IMR-90 (cell line): ENCODE measurements at regions not wholly inside any gene's neighbourhood (a gene's known extent, or its start where the extent isn't known, plus 50 kb on each side); places are given as distances from the start of the nearest gene placed in this dataset.

Experiments
- ATAC-seq: fragments of 200-7000 bp; cut with Tn5 transposase; 2 replicates; pipeline ENCODE4 v1.9.1; 2020; ENCODE audit warnings: low read depth, mild to moderate bottlenecking, moderate library complexity
- BruUV-seq: library from RNA; stranded (reverse); fragments of 400-500 nt; replicated peaks from 2 replicates; lab custom pipeline; 2021; lab: Mats Ljungman, UMichigan
- CTCF ChIA-PET: fragments of 300-600 bp; formaldehyde crosslinking; extraction: SDS; loops from one replicate; lab custom pipeline; 2021; ENCODE audit warnings: antibody characterized with exemption; lab: Yijun Ruan, JAX
- POLR2A ChIA-PET: fragments of 300-600 bp; sonication (Branson Sonifier 250); formaldehyde crosslinking; loops from one replicate; lab custom pipeline; 2022; ENCODE audit warnings: antibody characterized with exemption; ENCODE audit not compliant: unreplicated experiment; lab: Charles Lee
- DNase-seq: peaks from one replicate; pipeline ENCODE4 v3.0.0; 2013
- H2AFZ ChIP-seq: replicated peaks from 2 replicates; pipeline ENCODE3; 2013; ENCODE audit warnings: low read length, mild to moderate bottlenecking; ENCODE audit not compliant: poor library complexity
- H2AK5ac ChIP-seq: 2 replicates; pipeline ENCODE4 v1.6.1; 2013; ENCODE audit warnings: low read depth, low read length, inconsistent platforms
- H2AK9ac ChIP-seq: replicated peaks from 2 replicates; pipeline ENCODE3; 2013; ENCODE audit warnings: mild to moderate bottlenecking, low read depth, low read length, moderate library complexity; ENCODE audit not compliant: poor library complexity
- H2BK120ac ChIP-seq: 2 replicates; pipeline ENCODE4 v1.6.1; 2013; ENCODE audit warnings: low read depth, low read length, inconsistent platforms
- H2BK15ac ChIP-seq: 3 replicates; pipeline ENCODE4 v1.6.1; 2013; ENCODE audit warnings: low read depth, low read length, inconsistent platforms
- H2BK20ac ChIP-seq: 2 replicates; pipeline ENCODE4 v1.6.1; 2013; ENCODE audit warnings: low read depth, mild to moderate bottlenecking, inconsistent platforms, low read length, moderate library complexity
- H2BK5ac ChIP-seq: 2 replicates; pipeline ENCODE4 v1.6.1; 2013; ENCODE audit warnings: mild to moderate bottlenecking, low read depth, low read length, inconsistent platforms; ENCODE audit not compliant: poor library complexity, severe bottlenecking
- H3K14ac ChIP-seq: replicated peaks from 2 replicates; pipeline ENCODE4 v1.6.1; 2013; ENCODE audit warnings: low read depth, low read length, inconsistent platforms
- H3K18ac ChIP-seq: 2 replicates; pipeline ENCODE4 v1.6.1; 2013; ENCODE audit warnings: low read depth, low read length, control low read depth
- H3K23ac ChIP-seq: 2 replicates; pipeline ENCODE4 v1.6.1; 2013; ENCODE audit warnings: low read depth, low read length, inconsistent platforms
- H3K27ac ChIP-seq: 2 replicates; pipeline ENCODE4 v1.5.1; 2013; ENCODE audit warnings: mild to moderate bottlenecking, control low read depth, low read length; ENCODE audit not compliant: insufficient read depth
- H3K27me3 ChIP-seq: 2 replicates; pipeline ENCODE4 v1.6.1; 2013; ENCODE audit warnings: low read length; ENCODE audit not compliant: control insufficient read depth, insufficient read depth
- H3K36me3 ChIP-seq: 2 replicates; pipeline ENCODE4 v1.6.1; 2013; ENCODE audit warnings: low read length, mixed read lengths; ENCODE audit not compliant: control insufficient read depth, insufficient read depth
- H3K4ac ChIP-seq: 2 replicates; pipeline ENCODE4 v1.6.1; 2013; ENCODE audit warnings: low read depth, low read length, inconsistent platforms
- H3K4me1 ChIP-seq: 2 replicates; pipeline ENCODE4 v1.6.1; 2013; ENCODE audit warnings: low read length, mixed read lengths; ENCODE audit not compliant: control insufficient read depth, insufficient read depth
- H3K4me2 ChIP-seq: 2 replicates; pipeline ENCODE4 v1.6.1; 2013; ENCODE audit warnings: low read depth, mild to moderate bottlenecking, control low read depth, low read length, moderate library complexity
- H3K4me3 ChIP-seq: 2 replicates; pipeline ENCODE4 v1.5.1; 2013; ENCODE audit warnings: low read depth, mild to moderate bottlenecking, control low read depth, low read length, moderate library complexity; ENCODE audit not compliant: insufficient read depth
- H3K56ac ChIP-seq: 2 replicates; pipeline ENCODE4 v1.6.1; 2013; ENCODE audit warnings: low read length, inconsistent platforms; ENCODE audit not compliant: insufficient read depth; ENCODE audit errors: extremely low read depth
- H3K79me1 ChIP-seq, 2 experiments: 2 replicates each; pipeline ENCODE4 v1.6.1; 2013; ENCODE audit warnings: low read length in 2 of 2, inconsistent platforms in 1 of 2, low read depth in 1 of 2
- H3K9ac ChIP-seq: 2 replicates; pipeline ENCODE4 v1.6.1; 2013; ENCODE audit warnings: low read depth, low read length, control low read depth
- H3K9me1 ChIP-seq: 2 replicates; pipeline ENCODE4 v1.6.1; 2013; ENCODE audit warnings: low read length, inconsistent platforms; ENCODE audit not compliant: insufficient read depth
- H3K9me3 ChIP-seq: 2 replicates; pipeline ENCODE4 v1.6.1; 2013; ENCODE audit warnings: low read length; ENCODE audit not compliant: control insufficient read depth, insufficient read depth
- H4K20me1 ChIP-seq: 2 replicates; pipeline ENCODE4 v1.6.1; 2013; ENCODE audit warnings: low read length, inconsistent platforms; ENCODE audit not compliant: insufficient read depth
- H4K5ac ChIP-seq: 2 replicates; pipeline ENCODE4 v1.6.1; 2013; ENCODE audit warnings: mild to moderate bottlenecking, low read depth, low read length, control low read depth
- H4K8ac ChIP-seq, 2 experiments: 2 replicates each; pipeline ENCODE4 v1.6.1; 2013; ENCODE audit warnings: low read depth in 2 of 2, low read length in 2 of 2, control low read depth in 1 of 2, inconsistent platforms in 1 of 2
- H4K91ac ChIP-seq: 2 replicates; pipeline ENCODE4 v1.6.1; 2013; ENCODE audit warnings: low read depth, low read length, inconsistent platforms; ENCODE audit not compliant: insufficient read depth
- CEBPB ChIP-seq: IDR thresholded peaks from 2 replicates; pipeline ENCODE4 v1.6.1; 2012; ENCODE audit warnings: low read depth, low read length, improper control_type of control experiment
- CHD1 ChIP-seq: IDR thresholded peaks from 2 replicates; pipeline ENCODE4 v1.6.1; 2012; ENCODE audit warnings: low read depth, low read length, improper control_type of control experiment
- ELK1 ChIP-seq: fragments of 150-350 bp; IDR thresholded peaks from 2 replicates; pipeline ENCODE4 v1.6.1; 2016; ENCODE audit warnings: low read depth, mild to moderate bottlenecking, low read length, moderate library complexity, borderline replicate concordance
- MAZ ChIP-seq: IDR thresholded peaks from 2 replicates; pipeline ENCODE4 v1.6.1; 2012; ENCODE audit warnings: low read depth, mild to moderate bottlenecking, low read length, improper control_type of control experiment, moderate library complexity, borderline replicate concordance
- MXI1 ChIP-seq: IDR thresholded peaks from 2 replicates; pipeline ENCODE4 v1.6.1; 2012; ENCODE audit warnings: low read depth, mild to moderate bottlenecking, low read length, moderate library complexity, borderline replicate concordance
- RAD21 ChIP-seq: IDR thresholded peaks from 2 replicates; pipeline ENCODE4 v1.6.1; 2012; ENCODE audit warnings: low read length, improper control_type of control experiment
- RCOR1 ChIP-seq: IDR thresholded peaks from 2 replicates; pipeline ENCODE4 v1.6.1; 2012; ENCODE audit warnings: mild to moderate bottlenecking, low read length, improper control_type of control experiment; ENCODE audit not compliant: insufficient replicate concordance
- RFX5 ChIP-seq: IDR thresholded peaks from 2 replicates; pipeline ENCODE4 v1.8.0; 2012; ENCODE audit warnings: low read depth, mild to moderate bottlenecking, low read length, moderate library complexity
- WGBS, 2 experiments: methylation state at CpG; one replicate each; pipeline versions ENCODE4 v1.1.5 to v1.1.7; 2013; ENCODE audit warnings: missing lambda C conversion rate in 2 of 2; ENCODE audit not compliant: insufficient read length in 1 of 2; ENCODE audit errors: extremely low coverage in 2 of 2; 5-methylcytosine and 5-hydroxymethylcytosine counted together
- dilution Hi-C: fragments of 300-500 bp; cut with HindIII; formaldehyde crosslinking; loops from one replicate; pipeline ENCODE4 v1.14.3; 2018; ENCODE audit warnings: low sequenced_read_pairs; ENCODE audit not compliant: unreplicated experiment
- in situ Hi-C: fragments of 300-500 bp; cut with MboI; formaldehyde crosslinking; loops from 3 replicates; pipeline ENCODE4 v1.14.3; 2019; ENCODE audit warnings: low sequenced_read_pairs, inconsistent platforms, mixed read lengths
- intact Hi-C: fragments of 100-400 bp; cut with micrococcal nuclease; formaldehyde crosslinking; loops from 2 replicates; pipeline ENCODE4 v1.10.0; 2022
- TF ChIP-seq, protein P1 (sequence below): fragments of 150-350 bp; IDR thresholded peaks from 2 replicates; pipeline ENCODE4 v1.6.1; 2017; ENCODE audit warnings: mild to moderate bottlenecking, antibody characterized with exemption, low read length, low read depth

DNA sequence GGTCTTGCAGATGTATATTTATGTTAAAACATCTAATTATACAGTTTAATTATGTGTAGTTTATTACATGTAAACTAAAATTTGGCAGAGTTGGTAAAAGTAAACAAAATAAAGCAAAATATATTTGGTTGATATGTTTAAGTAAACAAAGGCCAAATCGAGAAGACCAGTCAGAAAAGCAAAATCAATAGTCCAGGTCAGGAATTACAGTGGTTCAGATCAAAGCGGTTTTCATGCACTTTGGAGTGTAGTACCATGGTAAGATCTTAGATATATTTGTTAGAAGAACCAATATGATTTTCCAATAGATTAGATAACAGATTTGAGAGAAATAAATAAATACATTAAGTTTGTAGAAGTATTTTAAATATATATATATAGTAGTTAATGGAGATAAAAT, 1421.6 kb upstream of the CDH8 start:
- ATAC-seq (no peak), DNase-seq (no peak)
- H2BK120ac ChIP-seq: no peak overlapping the region
- dilution Hi-C loops (no loop called here), in situ Hi-C loops (no loop called here), intact Hi-C loops (loop anchor here (5.0 kb wide), 1 partner anchor 1054 kb away; no protein-coding TSS in a partner anchor)
- no peaks in the 10 kb centered on the region for H4K20me1 ChIP-seq
- no peaks in the 10 kb centered on the region for H3K9me1 ChIP-seq
- no peak overlapping the region for H3K18ac ChIP-seq
- no peak overlapping the region for H4K91ac ChIP-seq
- no CpG with 5 or more reads among the region's 2 CpGs for WGBS, 2 experiments
- no peak overlapping the region for H2AFZ ChIP-seq
- H3K27ac ChIP-seq: no peak overlapping the region
- H2BK20ac ChIP-seq: no peak overlapping the region
- no peak overlapping the region for H3K56ac ChIP-seq
- ChIA-PET POLR2A (no interaction called here), CTCF (no interaction called here)
- no peaks in the 10 kb centered on the region for H3K79me1 ChIP-seq
- no peaks in the 10 kb centered on the region for H3K4me1 ChIP-seq
- no peak overlapping the region for H2AK9ac ChIP-seq
- no peak overlapping the region for H3K23ac ChIP-seq
- H3K9me3 ChIP-seq: no peaks in the 10 kb centered on the region
- no peak overlapping the region for H2BK15ac ChIP-seq
- H3K14ac ChIP-seq: no peak overlapping the region
- H3K36me3 ChIP-seq: no peaks in the 10 kb centered on the region
- H2BK5ac ChIP-seq: no peak overlapping the region
- no peaks in the 10 kb centered on the region for H3K27me3 ChIP-seq
- BruUV-seq: no TSS peak
- no peak overlapping the region for H3K4me3 ChIP-seq
- TF ChIP-seq RCOR1 (no peak), RAD21 (no peak), ELK1 (no peak), RFX5 (no peak), CHD1 (no peak), MAZ (no peak), CEBPB (no peak), MXI1 (no peak)
- TF ChIP-seq, protein P1, sequence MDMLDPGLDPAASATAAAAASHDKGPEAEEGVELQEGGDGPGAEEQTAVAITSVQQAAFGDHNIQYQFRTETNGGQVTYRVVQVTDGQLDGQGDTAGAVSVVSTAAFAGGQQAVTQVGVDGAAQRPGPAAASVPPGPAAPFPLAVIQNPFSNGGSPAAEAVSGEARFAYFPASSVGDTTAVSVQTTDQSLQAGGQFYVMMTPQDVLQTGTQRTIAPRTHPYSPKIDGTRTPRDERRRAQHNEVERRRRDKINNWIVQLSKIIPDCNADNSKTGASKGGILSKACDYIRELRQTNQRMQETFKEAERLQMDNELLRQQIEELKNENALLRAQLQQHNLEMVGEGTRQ: no peak
- H3K9ac ChIP-seq: no peak overlapping the region
- H3K4ac ChIP-seq: no peak overlapping the region
- no peak overlapping the region for H3K4me2 ChIP-seq
- H4K8ac ChIP-seq: no peak overlapping the region
- no peak overlapping the region for H4K5ac ChIP-seq
- no peak overlapping the region for H2AK5ac ChIP-seq
